ENCODE measurements at regions not wholly inside any gene's neighbourhood (a gene's known extent, or its start where the extent isn't known, plus 50 kb on each side); places are given as distances from the start of the nearest gene placed in this dataset.

DNA sequence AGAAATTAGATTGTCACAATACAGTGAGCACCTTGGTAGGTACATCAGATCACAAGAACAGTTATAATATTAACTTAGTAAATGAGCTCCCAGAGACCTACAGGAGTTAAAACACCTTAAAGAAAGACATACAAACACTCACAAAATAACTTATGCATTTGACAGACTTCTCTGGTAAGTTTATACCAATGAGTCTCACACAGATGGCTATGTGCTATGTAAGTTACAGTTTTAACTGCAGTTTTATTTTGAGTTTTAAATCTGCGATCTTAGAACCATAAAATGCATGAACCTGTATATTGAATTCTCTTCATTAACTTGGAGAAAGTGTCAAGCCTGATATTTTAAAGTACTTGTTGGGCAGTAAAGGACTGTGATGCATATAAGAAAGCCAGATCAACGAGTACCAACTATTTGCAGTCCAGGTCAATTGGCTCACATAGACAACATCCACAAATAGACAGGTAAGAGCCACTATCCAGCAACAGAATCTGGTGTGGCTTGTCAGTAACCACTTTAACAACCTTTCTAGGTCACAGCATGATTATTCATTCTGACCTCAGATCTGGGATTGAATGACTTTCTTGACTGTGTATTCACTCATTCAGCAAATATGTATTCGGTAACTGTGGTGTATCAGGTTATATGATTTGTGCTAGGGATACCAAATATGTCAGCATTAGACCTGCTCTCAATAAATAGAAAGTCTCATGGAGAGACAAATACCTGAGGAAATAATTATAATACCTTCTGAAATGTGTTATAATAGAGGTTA lies 856.6 kb upstream of the MGAT4C start:
- H3K27me3 ChIP-seq (ENCODE audit: control insufficient read depth in 2 of 2, insufficient read depth in 2 of 2, low read length in 2 of 2) = no peaks in the 10 kb centered on the region
- no peak for DNase-seq (ENCODE audit: low read depth, low spot score)
- POLR2A ChIA-PET = no interaction called here
- H3K9me3 ChIP-seq (replicated peaks; ENCODE audit: control insufficient read depth, insufficient read depth, low read length) = no peaks in the 10 kb centered on the region
- no peaks in the 10 kb centered on the region for H3K79me2 ChIP-seq (ENCODE audit: control insufficient read depth, insufficient read depth, low read length)
- H4K20me1 ChIP-seq (replicated peaks; ENCODE audit: control insufficient read depth, extremely low read depth, insufficient read depth, low read length) = no peaks in the 10 kb centered on the region
- H3K4me1 ChIP-seq (ENCODE audit: control insufficient read depth, extremely low read depth, insufficient read depth, low read length) = no peaks in the 10 kb centered on the region
- H2AFZ ChIP-seq (ENCODE audit: low read depth, low read length) = no peak overlapping the region
- CTCF ChIA-PET = interaction anchor here (0.9 kb wide), 1 partner anchor 29 kb away, joined by 3 read pairs; no protein-coding TSS in a partner anchor
- intact Hi-C loops (cut with micrococcal nuclease) = no loop called here
- no peak for FAIRE-seq
- BruUV-seq (replicated peaks) = no TSS peak
- no peaks in the 10 kb centered on the region for H3K36me3 ChIP-seq (ENCODE audit: control insufficient read depth in 2 of 2, extremely low read depth in 1 of 2, insufficient read depth in 2 of 2, low read length in 2 of 2)
- dilution Hi-C loops (cut with MboI; ENCODE audit: extremely low pct_ligation_motif_present, low sequenced_read_pairs) = no loop called here
- TF ChIP-seq, protein P1, sequence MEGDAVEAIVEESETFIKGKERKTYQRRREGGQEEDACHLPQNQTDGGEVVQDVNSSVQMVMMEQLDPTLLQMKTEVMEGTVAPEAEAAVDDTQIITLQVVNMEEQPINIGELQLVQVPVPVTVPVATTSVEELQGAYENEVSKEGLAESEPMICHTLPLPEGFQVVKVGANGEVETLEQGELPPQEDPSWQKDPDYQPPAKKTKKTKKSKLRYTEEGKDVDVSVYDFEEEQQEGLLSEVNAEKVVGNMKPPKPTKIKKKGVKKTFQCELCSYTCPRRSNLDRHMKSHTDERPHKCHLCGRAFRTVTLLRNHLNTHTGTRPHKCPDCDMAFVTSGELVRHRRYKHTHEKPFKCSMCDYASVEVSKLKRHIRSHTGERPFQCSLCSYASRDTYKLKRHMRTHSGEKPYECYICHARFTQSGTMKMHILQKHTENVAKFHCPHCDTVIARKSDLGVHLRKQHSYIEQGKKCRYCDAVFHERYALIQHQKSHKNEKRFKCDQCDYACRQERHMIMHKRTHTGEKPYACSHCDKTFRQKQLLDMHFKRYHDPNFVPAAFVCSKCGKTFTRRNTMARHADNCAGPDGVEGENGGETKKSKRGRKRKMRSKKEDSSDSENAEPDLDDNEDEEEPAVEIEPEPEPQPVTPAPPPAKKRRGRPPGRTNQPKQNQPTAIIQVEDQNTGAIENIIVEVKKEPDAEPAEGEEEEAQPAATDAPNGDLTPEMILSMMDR (IDR thresholded peaks at IDR 0.05; ENCODE audit: extremely low read depth in 1 of 2, insufficient read depth in 1 of 2, low read depth in 1 of 2, low read length in 2 of 2) = no peak
- TF ChIP-seq GATA2 (IDR thresholded peaks at IDR 0.05; ENCODE audit: insufficient read depth, insufficient read length, low read depth, low read length) (no peak), FOS (IDR thresholded peaks at IDR 0.05; ENCODE audit: borderline replicate concordance, insufficient read depth, low read length) (no peak), EZH2 (IDR thresholded peaks at IDR 0.05; ENCODE audit: borderline replicate concordance, low read depth, low read length, severe bottlenecking) (no peak), JUN (IDR thresholded peaks at IDR 0.05; ENCODE audit: borderline replicate concordance, insufficient read depth, insufficient read length, low read depth) (no peak), MYC (IDR thresholded peaks at IDR 0.05; ENCODE audit: low read depth, low read length) (no peak), POLR2AphosphoS5 (IDR thresholded peaks at IDR 0.05; ENCODE audit: insufficient read depth, low read depth, low read length) (no peak), POLR2A (IDR thresholded peaks at IDR 0.05; ENCODE audit: low read depth, low read length) (no peak)
- TF ChIP-seq, protein P2, sequence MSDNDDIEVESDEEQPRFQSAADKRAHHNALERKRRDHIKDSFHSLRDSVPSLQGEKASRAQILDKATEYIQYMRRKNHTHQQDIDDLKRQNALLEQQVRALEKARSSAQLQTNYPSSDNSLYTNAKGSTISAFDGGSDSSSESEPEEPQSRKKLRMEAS (IDR thresholded peaks at IDR 0.05; ENCODE audit: insufficient read depth, insufficient read length) = no peak
- H3K27ac ChIP-seq (ENCODE audit: insufficient read depth, low read depth, low read length) = no peak overlapping the region
- H3K9ac ChIP-seq (replicated peaks; ENCODE audit: extremely low read depth, insufficient read depth, low read length) = no peak overlapping the region
- no peak overlapping the region for H3K4me2 ChIP-seq (ENCODE audit: insufficient read depth, low read length)
- no peaks in the 10 kb centered on the region for H3K9me1 ChIP-seq (replicated peaks; ENCODE audit: control insufficient read depth, extremely low read depth, insufficient read depth, low read length)
- no peak overlapping the region for H3K4me3 ChIP-seq (replicated peaks in 1 of 3; ENCODE audit: insufficient read depth in 1 of 3, low read depth in 1 of 3, low read length in 3 of 3)

Data from endothelial cell of umbilical vein (primary cell).